Astrocyte (in vitro differentiated cells and primary cell): ENCODE measurements at regions not wholly inside any gene's neighbourhood (a gene's known extent, or its start where the extent isn't known, plus 50 kb on each side); places are given as distances from the start of the nearest gene placed in this dataset.

Experiments
- DNase-seq: peaks from one replicate; pipeline ENCODE4 v3.0.0-alpha.2; 2010; ENCODE audit warnings: low read depth
- FAIRE-seq: peaks from 2 replicates; lab custom pipeline; 2011; peaks lifted over from hg19 to GRCh38; lab: Jason Lieb, UNC
- H2AFZ ChIP-seq: 2 replicates; pipeline ENCODE4 v1.6.0; 2012; ENCODE audit warnings: low read depth, low read length, inconsistent platforms
- H3K27ac ChIP-seq: 2 replicates; pipeline ENCODE4 v1.5.1; 2011; ENCODE audit warnings: low read depth, low read length, inconsistent platforms
- H3K27me3 ChIP-seq: 2 replicates; pipeline ENCODE4 v1.6.0; 2011; ENCODE audit warnings: low read length, inconsistent platforms; ENCODE audit not compliant: insufficient read depth
- H3K36me3 ChIP-seq: 2 replicates; pipeline ENCODE4 v1.5.1; 2011; ENCODE audit warnings: low read length, inconsistent platforms; ENCODE audit not compliant: insufficient read depth
- H3K4me1 ChIP-seq: 2 replicates; pipeline ENCODE4 v1.5.1; 2011; ENCODE audit warnings: low read length, inconsistent platforms; ENCODE audit not compliant: insufficient read depth
- H3K4me2 ChIP-seq: 2 replicates; pipeline ENCODE4 v1.6.0; 2012; ENCODE audit warnings: low read length, inconsistent platforms
- H3K4me3 ChIP-seq: 2 replicates; pipeline ENCODE4 v1.5.1; 2011; ENCODE audit warnings: low read depth, mild to moderate bottlenecking, low read length, inconsistent platforms; ENCODE audit not compliant: insufficient read depth
- H3K79me2 ChIP-seq: 2 replicates; pipeline ENCODE4 v1.6.0; 2012; ENCODE audit warnings: mild to moderate bottlenecking, low read length, inconsistent platforms; ENCODE audit not compliant: insufficient read depth
- H3K9ac ChIP-seq: 2 replicates; pipeline ENCODE4 v1.6.0; 2012; ENCODE audit warnings: mild to moderate bottlenecking, low read length, inconsistent platforms
- H3K9me3 ChIP-seq: 2 replicates; pipeline ENCODE4 v1.5.1; 2012; ENCODE audit warnings: low read depth, mild to moderate bottlenecking, low read length, inconsistent platforms; ENCODE audit not compliant: insufficient read depth
- H4K20me1 ChIP-seq: 2 replicates; pipeline ENCODE4 v1.6.0; 2012; ENCODE audit warnings: low read length, inconsistent platforms; ENCODE audit not compliant: insufficient read depth
- H3K27ac Mint-ChIP-seq: one replicate; pipeline ENCODE4 v1.8.0; 2021; ENCODE audit warnings: mild to moderate bottlenecking, mixed read lengths; ENCODE audit not compliant: unreplicated experiment
- H3K27me3 Mint-ChIP-seq: one replicate; pipeline ENCODE4 v1.8.0; 2021; ENCODE audit warnings: low read depth, mixed read lengths; ENCODE audit not compliant: unreplicated experiment
- H3K36me3 Mint-ChIP-seq: one replicate; pipeline ENCODE4 v1.8.0; 2021; ENCODE audit warnings: low read depth, mixed read lengths; ENCODE audit not compliant: unreplicated experiment
- H3K4me1 Mint-ChIP-seq: one replicate; pipeline ENCODE4 v1.8.0; 2021; ENCODE audit warnings: low read depth, mixed read lengths; ENCODE audit not compliant: unreplicated experiment
- H3K4me3 Mint-ChIP-seq: one replicate; pipeline ENCODE4 v1.8.0; 2021; ENCODE audit warnings: mild to moderate bottlenecking, moderate library complexity, mixed read lengths; ENCODE audit not compliant: unreplicated experiment
- H3K9me3 Mint-ChIP-seq: one replicate; pipeline ENCODE4 v1.8.0; 2021; ENCODE audit warnings: mild to moderate bottlenecking, mixed read lengths; ENCODE audit not compliant: unreplicated experiment
- CTCF ChIP-seq: IDR thresholded peaks from 2 replicates; pipeline ENCODE4 v1.5.1; 2011; ENCODE audit warnings: low read depth, mild to moderate bottlenecking, inconsistent platforms, low read length, moderate library complexity; ENCODE audit not compliant: insufficient read depth
- EZH2 ChIP-seq: IDR thresholded peaks from 2 replicates; pipeline ENCODE4 v1.6.1; 2012; ENCODE audit warnings: mild to moderate bottlenecking, low read length, inconsistent platforms; ENCODE audit not compliant: insufficient read depth

DNA sequence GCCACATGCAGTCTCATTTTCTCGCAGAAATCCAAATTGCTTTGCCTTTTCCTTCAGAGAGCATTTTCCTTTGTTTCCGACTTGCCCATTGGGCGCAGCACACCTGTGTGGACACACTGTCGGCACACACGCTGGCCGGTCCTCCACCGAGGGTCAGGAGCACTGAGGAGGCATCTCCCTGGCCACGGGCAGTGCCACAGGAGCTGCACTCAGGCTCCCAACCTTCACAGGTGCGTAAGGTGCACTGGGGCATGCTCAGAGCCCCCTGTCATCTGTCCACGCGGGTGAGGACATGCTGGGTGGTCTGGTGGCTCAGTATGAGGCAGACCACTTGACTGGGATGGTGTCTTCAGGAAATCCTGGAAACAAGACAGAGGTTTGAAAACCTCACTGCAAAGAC is 779.1 kb downstream of the BRD1 start:
- Histone ChIP-seq H3K4me3 (no peak overlapping the region), H3K36me3 (no peaks in the 10 kb centered on the region), H3K27me3 (no peaks in the 10 kb centered on the region), H3K4me2 (no peak overlapping the region), H3K9ac (no peak overlapping the region), H3K4me1 (no peaks in the 10 kb centered on the region), H2AFZ (no peak overlapping the region), H3K9me3 (no peaks in the 10 kb centered on the region), H3K27ac (no peak overlapping the region), H3K79me2 (no peaks in the 10 kb centered on the region), H4K20me1 (no peaks in the 10 kb centered on the region)
- TF ChIP-seq EZH2 (no peak), CTCF (no peak)
- Mint-ChIP-seq H3K27ac (no peak overlapping the region), H3K36me3 (no peaks in the 10 kb centered on the region), H3K4me3 (no peak overlapping the region), H3K27me3 (peaks cover 54% of the 10 kb centered on the region), H3K4me1 (no peaks in the 10 kb centered on the region), H3K9me3 (no peaks in the 10 kb centered on the region)
- no peak for FAIRE-seq
- DNase-seq: no peak

DNA sequence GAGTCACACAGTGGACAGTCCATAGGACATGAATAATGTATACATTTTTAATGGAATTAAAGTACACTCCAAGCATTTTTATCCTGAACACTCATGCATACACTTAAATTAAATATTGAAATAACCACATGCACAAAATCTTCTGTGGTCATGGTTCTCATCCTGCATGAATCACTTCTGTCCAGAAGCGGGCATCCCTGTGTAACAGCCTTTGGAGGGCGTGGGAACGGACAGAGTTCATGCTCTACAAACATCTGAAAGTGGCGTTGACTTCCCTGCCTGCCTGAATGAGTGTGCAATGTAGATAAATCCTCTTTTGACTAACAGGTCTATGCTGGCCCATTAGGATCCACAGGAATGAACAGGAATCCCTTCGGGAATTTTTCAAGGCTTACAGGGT is 780.2 kb downstream of the BRD1 start:
- Histone ChIP-seq H4K20me1 (no peaks in the 10 kb centered on the region), H3K79me2 (no peaks in the 10 kb centered on the region), H3K4me2 (no peak overlapping the region), H3K27ac (no peak overlapping the region), H3K9ac (no peak overlapping the region), H2AFZ (no peak overlapping the region), H3K4me1 (no peaks in the 10 kb centered on the region), H3K27me3 (no peaks in the 10 kb centered on the region), H3K4me3 (no peak overlapping the region), H3K36me3 (no peaks in the 10 kb centered on the region), H3K9me3 (no peaks in the 10 kb centered on the region)
- Mint-ChIP-seq H3K36me3 (no peaks in the 10 kb centered on the region), H3K27ac (peak overlapping the region; percentile 34), H3K4me1 (no peaks in the 10 kb centered on the region), H3K9me3 (no peaks in the 10 kb centered on the region), H3K27me3 (peaks cover 57% of the 10 kb centered on the region), H3K4me3 (no peak overlapping the region)
- peak; percentile 1 for DNase-seq
- FAIRE-seq: no peak
- no peak for TF ChIP-seq EZH2
- TF ChIP-seq CTCF: no peak

GRCh38 chr22:49046546-49047361 is 780.9 kb downstream of the BRD1 start:
- H3K27me3 Mint-ChIP-seq: peaks cover 62% of the 10 kb centered on the region

More at GRCh38 chr22:49046546-49047361, 780.9 kb downstream of the BRD1 start:
- Histone ChIP-seq H3K9ac (no peak overlapping the region), H3K36me3 (no peaks in the 10 kb centered on the region), H3K79me2 (no peaks in the 10 kb centered on the region), H3K4me2 (no peak overlapping the region), H3K9me3 (no peaks in the 10 kb centered on the region), H4K20me1 (no peaks in the 10 kb centered on the region), H3K27me3 (no peaks in the 10 kb centered on the region), H3K4me3 (no peak overlapping the region), H3K4me1 (no peaks in the 10 kb centered on the region), H2AFZ (no peak overlapping the region), H3K27ac (no peak overlapping the region)
- FAIRE-seq: no peak
- Mint-ChIP-seq H3K4me1 (no peaks in the 10 kb centered on the region), H3K9me3 (no peaks in the 10 kb centered on the region), H3K4me3 (no peak overlapping the region), H3K36me3 (no peaks in the 10 kb centered on the region), H3K27ac (peak overlapping the region; percentile 34)
- TF ChIP-seq CTCF: no peak
- TF ChIP-seq EZH2: no peak
- DNase-seq: no peak
